Tibial nerve (tissue), 3 donors: ENCODE measurements at regions not wholly inside any gene's neighbourhood (a gene's known extent, or its start where the extent isn't known, plus 50 kb on each side); places are given as distances from the start of the nearest gene placed in this dataset.

Experiments
- CTCF ChIP-seq, 5 experiments: fragments of 200-600 bp in 3 of 5; fragments of 450-650 bp in 2 of 5; sonication (generic) in 3 of 5; IDR thresholded peaks; one replicate each; pipeline ENCODE4 v1.5.1; 2016 to 2019; ENCODE audit warnings: antibody characterized with exemption in 5 of 5, mild to moderate bottlenecking in 3 of 5, moderate library complexity in 2 of 5
- POLR2A ChIP-seq, 2 donors: fragments of 450-650 bp; IDR thresholded peaks; one replicate each; pipeline ENCODE4 v1.6.1; 2017; ENCODE audit warnings: antibody characterized with exemption in 2 of 2, mild to moderate bottlenecking in 2 of 2, moderate library complexity in 2 of 2

GRCh38 chr6:68049562-68049961 is 585.5 kb upstream of the ADGRB3 start:
- no peak for TF ChIP-seq CTCF (IDR thresholded peaks at IDR 0.05)
- no peak for TF ChIP-seq POLR2A (IDR thresholded peaks at IDR 0.05)
